ENCODE measurements at regions not wholly inside any gene's neighbourhood (a gene's known extent, or its start where the extent isn't known, plus 50 kb on each side); places are given as distances from the start of the nearest gene placed in this dataset.
"Not testable (repeated sequence)": the region's sequence is repeated elsewhere in the genome, so short reads cannot be mapped to it uniquely, and the experiment has no call there.

DNA sequence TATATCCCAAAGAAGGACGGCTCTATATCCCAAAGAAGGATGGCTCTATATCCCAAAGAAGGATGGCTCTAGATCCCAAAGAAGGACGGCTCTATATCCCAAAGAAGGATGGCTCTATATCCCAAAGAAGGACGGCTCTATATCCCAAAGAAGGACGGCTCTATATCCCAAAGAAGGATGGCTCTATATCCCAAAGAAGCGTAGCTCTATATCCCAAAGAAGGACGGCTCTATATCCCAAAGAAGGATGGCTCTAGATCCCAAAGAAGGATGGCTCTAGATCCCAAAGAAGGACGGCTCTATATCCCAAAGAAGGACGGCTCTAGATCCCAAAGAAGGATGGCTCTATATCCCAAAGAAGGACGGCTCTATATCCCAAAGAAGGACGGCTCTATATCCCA, 170.1 kb downstream of the KIF26A start:
- H3K4me3 Mint-ChIP-seq; POLR2A ChIA-PET; ATAC-seq; H3K4me1 Mint-ChIP-seq; H3K36me3 Mint-ChIP-seq; CTCF ChIA-PET; H3K27ac Mint-ChIP-seq; H3K27me3 Mint-ChIP-seq (ENCODE audit: low read depth); DNase-seq (ENCODE audit: low spot score): not testable (repeated sequence)
- peaks cover 21% of the 10 kb centered on the region for H3K9me3 Mint-ChIP-seq

GRCh38 chr14:104309657-104310369, 171.4 kb downstream of the KIF26A start:
- ATAC-seq (no peak), DNase-seq (ENCODE audit: low spot score) (no peak)
- H3K27me3 Mint-ChIP-seq (ENCODE audit: low read depth), result no peaks in the 10 kb centered on the region
- H3K9me3 Mint-ChIP-seq, result peaks cover 21% of the 10 kb centered on the region
- H3K27ac Mint-ChIP-seq, result no peak overlapping the region
- H3K4me3 Mint-ChIP-seq, result no peak overlapping the region
- H3K36me3 Mint-ChIP-seq, result no peaks in the 10 kb centered on the region
- ChIA-PET CTCF (interaction anchor here (1.1 to 1.5 kb wide), 2 partner anchors 32 to 254 kb away, joined by 3 to 4 read pairs; no protein-coding TSS in a partner anchor), POLR2A (no interaction called here)
- TF ChIP-seq ZNF532 (CRISPR knock-in tag; IDR thresholded peaks at IDR 0.05; ENCODE audit: borderline replicate concordance), result no peak
- TF ChIP-seq IRF2 (CRISPR knock-in tag; IDR thresholded peaks at IDR 0.05; ENCODE audit: borderline replicate concordance, low read depth), result no peak
- no peak for TF ChIP-seq ZNF219 (CRISPR knock-in tag; IDR thresholded peaks at IDR 0.05; ENCODE audit: borderline replicate concordance)
- TF ChIP-seq ELF4 (CRISPR knock-in tag; IDR thresholded peaks at IDR 0.05; ENCODE audit: low read depth), result no peak
- TF ChIP-seq NR3C1 (CRISPR knock-in tag; conservative IDR thresholded peaks at IDR 0.05; ENCODE audit: low read depth), result no peak
- no peak for TF ChIP-seq ETV6 (CRISPR knock-in tag; IDR thresholded peaks at IDR 0.05)
- TF ChIP-seq, protein P1, sequence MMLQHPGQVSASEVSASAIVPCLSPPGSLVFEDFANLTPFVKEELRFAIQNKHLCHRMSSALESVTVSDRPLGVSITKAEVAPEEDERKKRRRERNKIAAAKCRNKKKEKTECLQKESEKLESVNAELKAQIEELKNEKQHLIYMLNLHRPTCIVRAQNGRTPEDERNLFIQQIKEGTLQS (CRISPR knock-in tag; conservative IDR thresholded peaks at IDR 0.05), result no peak
- TF ChIP-seq ZNF263 (CRISPR knock-in tag; IDR thresholded peaks at IDR 0.05; ENCODE audit: low read depth), result no peak
- TF ChIP-seq PRDM15 (CRISPR knock-in tag; IDR thresholded peaks at IDR 0.05), result no peak
- TF ChIP-seq FOXK1 (CRISPR knock-in tag; IDR thresholded peaks at IDR 0.05), result no peak
- no peak for TF ChIP-seq ATF2 (CRISPR knock-in tag; IDR thresholded peaks at IDR 0.05; ENCODE audit: borderline replicate concordance, low read depth)
- no peak for TF ChIP-seq HMGA2 (CRISPR knock-in tag; IDR thresholded peaks at IDR 0.05)
- no peak for TF ChIP-seq USF2 (CRISPR knock-in tag; IDR thresholded peaks at IDR 0.05)
- TF ChIP-seq E2F5 (CRISPR knock-in tag; IDR thresholded peaks at IDR 0.05), result no peak
- TF ChIP-seq FOXP4 (CRISPR knock-in tag; IDR thresholded peaks at IDR 0.05), result no peak
- TF ChIP-seq, protein P2, sequence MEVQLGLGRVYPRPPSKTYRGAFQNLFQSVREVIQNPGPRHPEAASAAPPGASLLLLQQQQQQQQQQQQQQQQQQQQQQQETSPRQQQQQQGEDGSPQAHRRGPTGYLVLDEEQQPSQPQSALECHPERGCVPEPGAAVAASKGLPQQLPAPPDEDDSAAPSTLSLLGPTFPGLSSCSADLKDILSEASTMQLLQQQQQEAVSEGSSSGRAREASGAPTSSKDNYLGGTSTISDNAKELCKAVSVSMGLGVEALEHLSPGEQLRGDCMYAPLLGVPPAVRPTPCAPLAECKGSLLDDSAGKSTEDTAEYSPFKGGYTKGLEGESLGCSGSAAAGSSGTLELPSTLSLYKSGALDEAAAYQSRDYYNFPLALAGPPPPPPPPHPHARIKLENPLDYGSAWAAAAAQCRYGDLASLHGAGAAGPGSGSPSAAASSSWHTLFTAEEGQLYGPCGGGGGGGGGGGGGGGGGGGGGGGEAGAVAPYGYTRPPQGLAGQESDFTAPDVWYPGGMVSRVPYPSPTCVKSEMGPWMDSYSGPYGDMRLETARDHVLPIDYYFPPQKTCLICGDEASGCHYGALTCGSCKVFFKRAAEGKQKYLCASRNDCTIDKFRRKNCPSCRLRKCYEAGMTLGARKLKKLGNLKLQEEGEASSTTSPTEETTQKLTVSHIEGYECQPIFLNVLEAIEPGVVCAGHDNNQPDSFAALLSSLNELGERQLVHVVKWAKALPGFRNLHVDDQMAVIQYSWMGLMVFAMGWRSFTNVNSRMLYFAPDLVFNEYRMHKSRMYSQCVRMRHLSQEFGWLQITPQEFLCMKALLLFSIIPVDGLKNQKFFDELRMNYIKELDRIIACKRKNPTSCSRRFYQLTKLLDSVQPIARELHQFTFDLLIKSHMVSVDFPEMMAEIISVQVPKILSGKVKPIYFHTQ (CRISPR knock-in tag; IDR thresholded peaks at IDR 0.05), result no peak
- H3K4me1 Mint-ChIP-seq, result no peaks in the 10 kb centered on the region

Data from WTC11 (cell line).